IPS-20b (cell line): ENCODE measurements at regions not wholly inside any gene's neighbourhood (a gene's known extent, or its start where the extent isn't known, plus 50 kb on each side); places are given as distances from the start of the nearest gene placed in this dataset.

Source experiments
- H3K27ac ChIP-seq: one replicate; pipeline ENCODE4 v1.5.1; 2013; ENCODE audit warnings: low read length
- H3K27me3 ChIP-seq: 2 replicates; pipeline ENCODE4 v1.6.1; 2013; ENCODE audit warnings: mild to moderate bottlenecking, low read length, inconsistent platforms; ENCODE audit not compliant: insufficient read depth
- H3K36me3 ChIP-seq: 2 replicates; pipeline ENCODE4 v1.6.1; 2013; ENCODE audit warnings: low read depth, mild to moderate bottlenecking, inconsistent platforms, low read length, moderate library complexity; ENCODE audit not compliant: insufficient read depth
- H3K4me1 ChIP-seq: 2 replicates; pipeline ENCODE4 v1.6.1; 2013; ENCODE audit warnings: mild to moderate bottlenecking, control low read depth, inconsistent platforms, low read length, moderate library complexity; ENCODE audit not compliant: insufficient read depth
- H3K4me3 ChIP-seq: 2 replicates; pipeline ENCODE4 v1.5.1; 2013; ENCODE audit warnings: mild to moderate bottlenecking, low read length, inconsistent platforms
- H3K9ac ChIP-seq: 2 replicates; pipeline ENCODE4 v1.6.1; 2013; ENCODE audit warnings: low read depth, mild to moderate bottlenecking, inconsistent platforms, low read length, moderate library complexity
- H3K9me3 ChIP-seq: 2 replicates; pipeline ENCODE4 v1.6.1; 2013; ENCODE audit warnings: mild to moderate bottlenecking, low read depth, low read length, inconsistent platforms; ENCODE audit not compliant: insufficient read depth

GRCh38 chr4:25550376-25551030 is 105.1 kb upstream of the SLC34A2 start:
- H3K4me1 ChIP-seq = no peaks in the 10 kb centered on the region
- H3K9me3 ChIP-seq = no peaks in the 10 kb centered on the region
- H3K27me3 ChIP-seq = no peaks in the 10 kb centered on the region
- H3K4me3 ChIP-seq = no peak overlapping the region
- H3K36me3 ChIP-seq = no peaks in the 10 kb centered on the region
- no peak overlapping the region for H3K27ac ChIP-seq
- no peak overlapping the region for H3K9ac ChIP-seq

- Histone ChIP-seq H3K9me3 (no peaks in the 10 kb centered on the region), H3K4me3 (no peak overlapping the region), H3K9ac (no peak overlapping the region), H3K27ac (no peak overlapping the region), H3K27me3 (no peaks in the 10 kb centered on the region), H3K36me3 (no peaks in the 10 kb centered on the region), H3K4me1 (no peaks in the 10 kb centered on the region)
These were observed 104.0 kb upstream of the SLC34A2 start for GRCh38 chr4:25551605-25552004.

DNA sequence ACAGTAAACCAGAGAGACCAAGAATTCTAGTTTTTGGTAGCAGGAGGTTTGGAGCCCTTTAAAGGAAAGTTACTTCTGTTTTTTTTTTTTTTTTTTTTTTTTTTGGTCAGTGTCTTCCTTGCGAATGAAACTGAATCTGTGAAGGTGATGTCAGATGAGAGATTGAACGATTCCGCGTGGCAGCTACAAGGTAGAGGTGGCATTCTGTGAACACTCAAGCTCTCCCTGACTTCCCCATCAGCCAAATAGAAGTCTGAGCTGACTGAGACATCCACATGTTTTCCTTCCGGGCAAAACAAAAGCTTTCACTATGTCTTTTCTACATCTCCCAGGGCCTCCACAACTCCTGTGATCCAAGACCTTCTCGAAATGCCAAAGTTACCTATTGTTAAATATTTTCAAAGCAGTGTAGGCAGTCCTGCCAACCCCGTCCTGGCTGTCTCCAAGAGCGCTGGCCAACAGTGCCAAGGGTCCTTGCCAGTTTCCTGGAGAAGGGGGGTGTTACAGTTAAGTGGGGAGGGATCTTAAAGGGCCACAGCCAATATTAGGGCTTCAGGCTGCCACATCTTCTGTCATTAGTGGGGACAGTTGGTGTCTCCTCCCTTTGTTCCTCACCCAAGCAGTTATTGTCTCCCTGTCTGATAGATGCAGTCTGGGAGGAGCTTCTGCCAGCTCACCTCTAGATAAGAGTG is 102.9 kb upstream of the SLC34A2 start:
- H3K27ac ChIP-seq = no peak overlapping the region
- no peaks in the 10 kb centered on the region for H3K9me3 ChIP-seq
- no peaks in the 10 kb centered on the region for H3K36me3 ChIP-seq
- H3K27me3 ChIP-seq = no peaks in the 10 kb centered on the region
- no peak overlapping the region for H3K9ac ChIP-seq
- H3K4me3 ChIP-seq = no peak overlapping the region
- H3K4me1 ChIP-seq = no peaks in the 10 kb centered on the region

GRCh38 chr4:25559508-25559907 is 96.1 kb upstream of the SLC34A2 start:
- no peaks in the 10 kb centered on the region for H3K9me3 ChIP-seq
- H3K9ac ChIP-seq = no peak overlapping the region
- no peak overlapping the region for H3K4me3 ChIP-seq

GRCh38 chr4:25560605-25561004 is 95.0 kb upstream of the SLC34A2 start:
- Histone ChIP-seq H3K36me3 (no peaks in the 10 kb centered on the region), H3K27me3 (no peaks in the 10 kb centered on the region), H3K9me3 (no peaks in the 10 kb centered on the region), H3K9ac (no peak overlapping the region), H3K4me1 (no peaks in the 10 kb centered on the region), H3K27ac (no peak overlapping the region), H3K4me3 (no peak overlapping the region)

More at GRCh38 chr4:25559508-25559907, 96.1 kb upstream of the SLC34A2 start:
- H3K27me3 ChIP-seq = no peaks in the 10 kb centered on the region
- no peaks in the 10 kb centered on the region for H3K4me1 ChIP-seq
- H3K27ac ChIP-seq = no peak overlapping the region
- H3K36me3 ChIP-seq = no peaks in the 10 kb centered on the region

DNA sequence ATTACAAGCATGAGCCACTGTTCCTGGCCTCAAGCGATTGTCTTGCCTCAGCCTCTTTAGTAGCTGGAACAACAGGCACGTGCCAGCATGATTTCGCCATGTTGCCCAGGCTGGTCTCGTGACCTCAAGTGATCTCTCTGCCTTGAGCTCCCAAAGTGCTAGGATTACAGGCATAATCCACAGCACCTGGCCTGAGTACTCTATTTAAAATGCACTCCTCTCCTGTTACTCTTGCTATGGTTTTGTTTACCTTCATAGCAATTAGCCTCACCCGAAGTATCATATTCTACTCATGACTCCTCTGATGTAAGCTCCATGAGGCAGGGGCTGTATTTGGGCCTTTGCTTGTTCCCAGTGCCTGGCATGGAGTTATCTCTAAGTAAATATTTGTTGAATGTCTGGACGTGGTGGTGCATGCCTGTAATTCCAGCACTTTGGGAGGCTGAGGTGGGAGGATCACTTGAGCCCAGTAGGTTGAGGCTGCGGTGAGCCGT is 92.5 kb upstream of the SLC34A2 start:
- Histone ChIP-seq H3K4me3 (no peak overlapping the region), H3K4me1 (peaks cover 6% of the 10 kb centered on the region; the same call in 1 of the 2 replicates), H3K36me3 (no peaks in the 10 kb centered on the region), H3K27ac (no peak overlapping the region), H3K9ac (no peak overlapping the region), H3K9me3 (no peaks in the 10 kb centered on the region), H3K27me3 (no peaks in the 10 kb centered on the region)

DNA sequence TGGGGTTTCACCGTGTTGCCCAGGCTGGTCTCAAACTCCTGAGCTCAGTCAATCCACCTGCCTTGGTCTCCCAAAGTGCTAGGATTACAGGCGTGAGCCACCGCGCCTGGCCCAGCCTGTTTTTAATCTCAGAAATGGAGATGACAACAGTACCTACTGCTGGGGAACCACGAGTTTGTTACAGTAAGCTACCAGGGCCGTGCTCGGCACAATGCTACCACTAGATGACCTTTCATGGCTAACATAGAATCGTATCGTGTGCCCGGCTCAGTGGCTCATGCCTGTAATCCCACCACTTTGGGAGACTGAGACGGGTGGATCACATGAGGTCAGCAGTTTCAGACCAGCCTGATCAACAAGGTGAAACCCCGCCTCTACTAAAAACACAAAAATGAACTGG is 90.8 kb upstream of the SLC34A2 start:
- no peak overlapping the region for H3K9ac ChIP-seq
- H3K27ac ChIP-seq = no peak overlapping the region
- no peak overlapping the region for H3K4me3 ChIP-seq
- peaks cover 6% of the 10 kb centered on the region; the same call in 1 of the 2 replicates for H3K4me1 ChIP-seq
- H3K27me3 ChIP-seq = no peaks in the 10 kb centered on the region
- no peaks in the 10 kb centered on the region for H3K9me3 ChIP-seq
- no peaks in the 10 kb centered on the region for H3K36me3 ChIP-seq

GRCh38 chr4:25567253-25567652 is 88.4 kb upstream of the SLC34A2 start:
- H3K4me3 ChIP-seq = no peak overlapping the region
- H3K27ac ChIP-seq = no peak overlapping the region

DNA sequence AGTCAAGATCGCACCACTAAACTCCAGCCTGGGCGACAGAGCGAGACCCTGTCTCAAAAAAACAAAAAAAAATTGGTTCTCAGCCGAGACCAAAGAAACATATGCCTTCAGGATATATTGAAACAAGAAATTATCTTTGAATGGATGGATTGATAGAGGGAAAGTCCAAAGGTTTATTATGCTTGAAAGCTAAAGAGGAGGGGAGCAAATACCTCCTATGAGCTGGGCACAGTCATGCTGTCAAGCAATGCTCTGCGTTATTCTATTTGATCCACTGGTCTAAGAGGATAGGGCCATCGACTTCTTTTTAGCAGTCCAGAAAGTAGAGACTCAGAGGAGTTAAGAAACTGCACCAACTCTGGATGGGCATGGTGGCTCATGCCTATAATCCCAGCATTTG is 85.9 kb upstream of the SLC34A2 start:
- no peak overlapping the region for H3K27ac ChIP-seq
- peaks cover 6% of the 10 kb centered on the region; the same call in 1 of the 2 replicates for H3K4me1 ChIP-seq
- no peak overlapping the region for H3K4me3 ChIP-seq
- H3K9ac ChIP-seq = no peak overlapping the region
- H3K36me3 ChIP-seq = no peaks in the 10 kb centered on the region
- H3K9me3 ChIP-seq = no peaks in the 10 kb centered on the region
- H3K27me3 ChIP-seq = no peaks in the 10 kb centered on the region

More at GRCh38 chr4:25567253-25567652, 88.4 kb upstream of the SLC34A2 start:
- Histone ChIP-seq H3K27me3 (no peaks in the 10 kb centered on the region), H3K9ac (no peak overlapping the region), H3K36me3 (no peaks in the 10 kb centered on the region), H3K9me3 (no peaks in the 10 kb centered on the region), H3K4me1 (peaks cover 6% of the 10 kb centered on the region; the same call in 1 of the 2 replicates)

GRCh38 chr4:25575611-25576010 is 80.0 kb upstream of the SLC34A2 start:
- H3K9ac ChIP-seq = no peak overlapping the region
- no peaks in the 10 kb centered on the region for H3K36me3 ChIP-seq
- H3K9me3 ChIP-seq = no peaks in the 10 kb centered on the region
- H3K4me1 ChIP-seq = peaks cover 13% of the 10 kb centered on the region; the same call in 1 of the 2 replicates
- no peak overlapping the region for H3K27ac ChIP-seq
- H3K27me3 ChIP-seq = no peaks in the 10 kb centered on the region
- no peak overlapping the region for H3K4me3 ChIP-seq

- Histone ChIP-seq H3K9me3 (no peaks in the 10 kb centered on the region), H3K9ac (peak overlapping the region; percentile 14; the same call in 1 of the 2 replicates), H3K36me3 (no peaks in the 10 kb centered on the region), H3K27ac (peak overlapping the region; percentile 0), H3K27me3 (no peaks in the 10 kb centered on the region), H3K4me1 (peaks cover 13% of the 10 kb centered on the region; the same call in 1 of the 2 replicates), H3K4me3 (peak overlapping the region; percentile 38; the same call in 1 of the 2 replicates)
These were observed 77.2 kb upstream of the SLC34A2 start for GRCh38 chr4:25578432-25578831.
